ENCODE measurements at regions not wholly inside any gene's neighbourhood (a gene's known extent, or its start where the extent isn't known, plus 50 kb on each side); places are given as distances from the start of the nearest gene placed in this dataset.

- ChIA-PET POLR2A (no interaction called here), CTCF (ENCODE audit: low intra/inter-chr PET ratio, low total read pairs) (no interaction called here)
- Histone ChIP-seq H3K36me3 (replicated peaks in 1 of 2; ENCODE audit: control insufficient read depth in 1 of 2, insufficient read depth in 2 of 2, low read length in 2 of 2) (no peaks in the 10 kb centered on the region), H3K27ac (ENCODE audit: extremely low read length, insufficient read depth, low read length) (no peak overlapping the region), H3K4me1 (ENCODE audit: insufficient read depth, low read length) (no peaks in the 10 kb centered on the region), H3K9ac (ENCODE audit: insufficient read depth, low read depth, low read length) (no peak overlapping the region), H3K4me3 (replicated peaks in 1 of 3; ENCODE audit: insufficient read depth in 1 of 3, low read depth in 2 of 3, low read length in 3 of 3) (no peak overlapping the region), H2AFZ (ENCODE audit: low read length) (no peak overlapping the region), H3K27me3 (ENCODE audit: control insufficient read depth in 1 of 2, insufficient read depth in 2 of 2, low read length in 2 of 2) (no peaks in the 10 kb centered on the region), H3K79me2 (ENCODE audit: insufficient read depth, low read length) (no peaks in the 10 kb centered on the region), H4K20me1 (ENCODE audit: insufficient read depth, low read length) (no peaks in the 10 kb centered on the region), H3K9me3 (ENCODE audit: low read length) (peaks cover 82% of the 10 kb centered on the region), H3K4me2 (ENCODE audit: low read depth, low read length) (no peak overlapping the region)
- FAIRE-seq (no peak), DNase-seq (ENCODE audit: low spot score) (no peak), ATAC-seq (no peak)
- BruUV-seq (replicated peaks), result no TSS peak
- WGBS (ENCODE audit: low lambda C conversion rate), result 40% methylated on average over 6 of the region's 6 CpGs
- intact Hi-C loops (cut with micrococcal nuclease; ENCODE audit: unreplicated experiment), result no loop called here
- in situ Hi-C loops (cut with HindIII; ENCODE audit: extremely low pct_ligation_motif_present, low pct_unique_long_range_greater_than_20kb), result no loop called here
- TF ChIP-seq ZNF850 (CRISPR knock-in tag; conservative IDR thresholded peaks at IDR 0.05) (no peak), FOXK1 (CRISPR knock-in tag; IDR thresholded peaks at IDR 0.05; ENCODE audit: borderline replicate concordance, low read depth) (no peak), ESRRA (CRISPR knock-in tag; IDR thresholded peaks at IDR 0.05; ENCODE audit: low read depth) (no peak), ZNF788 (CRISPR knock-in tag; IDR thresholded peaks at IDR 0.05; ENCODE audit: borderline replicate concordance) (no peak), ZBTB44 (CRISPR knock-in tag; IDR thresholded peaks at IDR 0.05) (no peak), DZIP1 (CRISPR knock-in tag; IDR thresholded peaks at IDR 0.05) (no peak), MLXIP (CRISPR knock-in tag; IDR thresholded peaks at IDR 0.05; ENCODE audit: borderline replicate concordance) (no peak), POLR2A (IDR thresholded peaks at IDR 0.05; ENCODE audit: insufficient read depth in 1 of 2, low read depth in 2 of 2, low read length in 2 of 2) (no peak), SNAPC4 (CRISPR knock-in tag; IDR thresholded peaks at IDR 0.05) (no peak), ATM (IDR thresholded peaks at IDR 0.05; ENCODE audit: borderline replicate concordance) (no peak), HOXA5 (CRISPR knock-in tag; IDR thresholded peaks at IDR 0.05) (no peak), TFAP4 (IDR thresholded peaks at IDR 0.05; ENCODE audit: borderline replicate concordance, low read depth) (no peak)
Observed at GRCh38 chr15:87549860-87550259, 706.7 kb downstream of the NTRK3 start.

Data from HepG2 (cell line).